ENCODE measurements at regions not wholly inside any gene's neighbourhood (a gene's known extent, or its start where the extent isn't known, plus 50 kb on each side); places are given as distances from the start of the nearest gene placed in this dataset.
"Not testable (repeated sequence)": the region's sequence is repeated elsewhere in the genome, so short reads cannot be mapped to it uniquely, and the experiment has no call there.

DNA sequence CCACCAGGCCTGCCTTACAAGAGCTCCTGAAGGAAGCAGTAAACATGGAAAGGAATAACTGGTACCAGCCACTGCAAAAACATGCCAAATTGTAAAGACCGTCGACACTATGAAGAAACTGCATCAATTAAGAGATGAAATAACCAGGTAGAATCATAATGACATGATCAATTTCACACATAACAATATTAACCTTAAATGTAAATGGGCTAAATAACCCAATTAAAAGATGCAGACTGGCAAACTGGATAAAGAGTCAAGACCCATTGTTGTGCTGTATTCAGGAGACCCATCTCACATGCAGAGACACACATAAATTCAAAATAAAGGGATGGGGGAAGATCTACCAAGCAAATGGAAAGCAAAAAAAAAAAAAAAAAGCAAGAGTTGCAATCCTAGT, 179.0 kb upstream of the ETV3 start:
- DNase-seq = not testable (repeated sequence)

DNA sequence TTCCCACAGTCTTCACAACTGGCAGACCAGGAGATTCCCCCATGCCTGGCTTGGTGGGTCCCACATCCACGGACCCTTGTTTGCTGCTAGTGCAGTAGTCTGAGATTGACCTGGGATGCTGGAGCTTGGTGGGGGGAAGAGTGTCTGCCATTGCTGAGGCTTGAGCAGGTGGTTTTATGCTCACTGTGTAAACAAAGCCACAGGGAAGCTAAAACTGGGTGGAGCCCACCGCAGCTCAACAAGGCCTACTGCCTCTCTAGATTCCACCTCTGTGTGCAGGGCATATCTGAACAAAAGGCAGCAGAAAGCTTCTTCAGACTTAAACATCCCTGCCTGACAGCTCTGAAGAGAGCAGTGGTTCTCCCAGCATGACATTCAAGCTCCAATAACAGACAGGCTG, 177.3 kb upstream of the ETV3 start:
- no peak for DNase-seq

DNA sequence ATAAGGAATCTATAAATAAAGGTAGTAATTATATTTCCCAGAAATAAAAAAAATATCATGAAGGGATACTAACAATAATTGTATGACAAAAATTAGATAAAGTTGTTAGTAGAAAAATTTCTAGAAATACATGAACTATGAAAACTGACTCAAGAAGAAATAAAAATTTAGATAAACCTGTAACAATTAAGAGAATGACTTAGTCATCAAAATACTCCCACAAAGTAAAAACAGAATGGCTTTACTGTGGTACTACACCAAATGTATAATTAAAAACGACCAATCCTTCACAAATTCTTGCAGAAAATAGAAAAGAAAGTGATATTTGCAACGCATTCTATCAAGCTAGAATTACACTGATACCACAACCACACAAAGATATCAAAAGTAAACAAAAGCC, 176.2 kb upstream of the ETV3 start:
- DNase-seq = no peak

DNA sequence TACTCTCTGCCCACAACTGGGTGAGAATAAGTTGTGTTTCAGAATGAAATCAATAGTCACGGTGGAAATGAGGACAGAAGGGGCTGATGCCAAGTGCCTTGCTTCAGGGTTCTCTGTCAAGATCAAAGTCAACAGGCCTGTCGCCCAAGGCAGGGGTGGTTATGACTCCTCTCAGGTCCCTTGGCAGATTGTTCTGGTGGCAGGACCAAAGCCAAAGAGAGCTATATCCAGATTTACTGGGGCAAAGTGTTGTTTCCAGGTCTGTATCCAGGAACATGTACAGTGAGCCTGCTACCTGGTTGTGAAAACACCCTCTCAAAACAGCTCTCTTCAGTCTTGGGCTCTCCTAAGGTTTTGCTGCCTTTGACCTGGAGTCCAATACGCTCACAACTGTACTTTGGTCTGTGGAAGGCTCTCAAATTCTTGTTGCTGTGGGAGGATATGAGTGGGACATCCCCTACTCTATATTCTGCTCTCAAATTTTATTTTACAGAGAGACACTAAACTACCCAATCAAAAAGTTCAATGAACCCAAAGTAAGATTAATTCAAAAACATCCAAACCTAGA, 175.1 kb upstream of the ETV3 start:
- no peak for DNase-seq

DNA sequence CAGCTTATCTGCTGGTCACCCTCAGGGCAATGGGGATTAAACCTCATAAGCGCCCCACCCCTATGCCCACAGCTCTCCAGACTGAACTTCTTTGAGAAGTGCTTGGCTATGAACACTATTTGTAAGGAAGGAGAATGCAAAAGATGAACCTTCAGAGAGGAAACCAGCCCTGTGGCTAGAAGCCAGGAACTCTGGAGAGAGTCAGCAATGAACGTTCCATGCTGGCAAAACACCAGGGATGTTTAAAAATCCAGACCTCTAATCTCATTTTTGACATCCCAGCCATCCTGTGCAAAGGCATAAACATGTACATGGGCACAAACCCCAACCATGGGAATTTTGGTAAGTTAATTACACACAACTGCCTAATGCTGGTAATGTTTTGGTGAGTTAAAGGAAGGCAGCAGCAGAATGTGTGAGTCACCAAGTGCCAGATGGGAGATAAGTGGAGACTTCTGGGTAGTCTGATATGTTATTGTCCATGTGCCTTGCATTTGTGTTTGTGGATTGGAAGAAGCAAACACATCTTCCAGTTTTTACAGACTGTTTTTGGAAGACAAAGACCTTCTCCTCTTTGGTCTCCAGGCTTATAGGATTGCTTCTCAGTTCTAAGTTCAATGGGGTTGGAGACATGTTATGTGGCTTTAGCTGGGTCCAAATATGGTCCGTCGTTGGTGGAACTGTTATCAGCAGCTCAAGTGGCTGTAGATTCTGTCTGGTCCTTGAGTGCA, 174.1 kb upstream of the ETV3 start:
- DNase-seq = no peak

DNA sequence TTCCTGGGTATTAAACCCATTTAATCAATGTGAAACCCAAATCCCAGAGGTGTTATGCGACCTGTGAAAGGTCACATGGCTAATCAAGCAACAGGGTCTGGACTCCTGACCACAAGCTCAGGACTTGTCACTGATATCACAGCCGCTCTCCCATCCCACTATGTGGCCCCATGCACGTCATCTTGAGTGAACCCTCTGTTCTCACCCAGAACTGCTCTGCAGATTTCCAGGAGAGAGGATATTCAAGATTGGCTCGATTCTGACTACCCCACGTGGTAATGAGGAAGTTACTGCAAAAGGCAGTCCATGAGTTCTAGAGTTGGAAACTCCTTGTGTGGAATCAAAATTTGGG, 173.5 kb upstream of the ETV3 start:
- DNase-seq = no peak

DNA sequence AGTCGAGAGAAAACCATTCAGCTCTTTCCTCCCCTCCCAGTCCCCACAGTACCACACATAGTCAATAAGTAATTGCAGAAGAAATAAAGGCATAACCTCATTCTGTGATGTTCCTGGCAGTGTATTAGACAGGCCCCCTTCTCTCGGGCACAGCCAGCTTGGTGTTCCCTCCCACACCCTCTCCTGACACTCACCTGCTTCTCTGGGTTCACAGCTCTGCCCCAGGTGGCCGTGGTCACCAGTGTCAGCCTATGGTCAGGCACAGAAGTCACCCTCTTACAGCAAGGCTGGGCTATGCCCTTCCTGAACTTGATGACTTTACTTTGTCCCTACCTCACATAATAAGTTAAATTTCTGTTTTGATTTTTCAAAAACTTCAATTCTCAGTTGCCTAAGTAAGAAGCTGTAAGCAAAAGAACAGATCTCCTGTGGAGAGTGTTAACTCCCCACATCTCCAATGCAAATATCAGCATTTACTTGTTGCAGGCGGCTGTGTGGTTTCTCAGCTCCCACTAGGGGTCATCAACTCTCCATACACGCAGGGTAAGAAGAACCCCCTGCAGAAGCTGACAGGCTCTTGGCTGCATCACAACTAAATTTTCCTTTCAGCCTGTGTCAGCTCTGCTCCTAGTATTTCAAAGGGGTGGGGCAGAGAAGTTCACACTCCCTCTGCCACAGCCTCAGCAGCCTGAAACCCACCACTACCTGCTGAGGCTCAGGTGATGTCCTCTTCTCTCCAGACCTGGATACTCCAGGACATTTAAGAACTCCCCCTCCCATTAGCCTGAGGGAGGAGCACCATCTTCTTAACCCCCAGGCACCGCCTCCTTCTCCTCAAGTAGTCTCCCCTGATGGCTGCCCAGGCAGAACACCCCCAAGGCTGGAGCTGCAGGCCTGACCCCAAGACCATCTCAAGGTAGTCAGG, 172.9 kb upstream of the ETV3 start:
- peak; percentile 71 for DNase-seq

DNA sequence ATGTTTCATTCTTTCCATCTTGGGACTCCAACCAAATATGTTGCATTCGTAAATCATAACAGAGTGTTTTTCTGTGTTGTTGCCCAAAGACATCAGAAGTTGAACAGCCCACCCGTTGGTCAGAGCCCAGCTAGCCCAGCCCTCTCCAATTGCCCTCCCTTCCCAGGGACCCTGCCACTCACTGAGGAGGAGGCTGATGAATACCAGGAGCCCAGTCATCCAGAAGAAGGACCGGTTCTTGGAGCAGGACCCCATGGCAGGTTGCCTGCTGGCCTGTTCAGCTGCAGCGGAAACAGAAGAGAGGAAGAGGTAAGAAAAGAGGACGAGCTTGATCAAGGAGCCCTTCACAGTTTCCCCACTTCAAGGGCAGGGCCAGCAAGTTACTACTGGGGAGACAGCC, 172.2 kb upstream of the ETV3 start:
- DNase-seq = no peak

DNA sequence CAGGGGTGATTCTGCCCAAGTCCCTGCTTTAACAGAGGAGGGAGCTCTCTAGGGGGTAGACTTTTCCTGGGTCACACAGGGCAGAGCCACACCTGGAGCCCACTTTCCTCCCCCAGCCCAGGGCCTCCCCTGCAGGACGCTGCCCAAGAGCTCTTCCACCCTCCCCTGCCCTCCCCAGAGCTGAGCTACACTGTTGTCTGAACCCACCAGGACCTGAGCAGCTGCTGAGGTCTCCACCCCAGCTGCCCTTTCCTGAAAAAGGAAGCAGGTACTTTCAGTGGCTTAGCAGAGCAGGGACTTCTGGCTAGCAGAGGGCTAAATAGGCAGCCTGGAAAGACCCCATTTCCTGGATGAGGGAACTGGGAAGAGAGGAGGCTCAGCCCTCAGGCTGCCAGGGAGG, 169.3 kb upstream of the ETV3 start:
- DNase-seq = no peak

DNA sequence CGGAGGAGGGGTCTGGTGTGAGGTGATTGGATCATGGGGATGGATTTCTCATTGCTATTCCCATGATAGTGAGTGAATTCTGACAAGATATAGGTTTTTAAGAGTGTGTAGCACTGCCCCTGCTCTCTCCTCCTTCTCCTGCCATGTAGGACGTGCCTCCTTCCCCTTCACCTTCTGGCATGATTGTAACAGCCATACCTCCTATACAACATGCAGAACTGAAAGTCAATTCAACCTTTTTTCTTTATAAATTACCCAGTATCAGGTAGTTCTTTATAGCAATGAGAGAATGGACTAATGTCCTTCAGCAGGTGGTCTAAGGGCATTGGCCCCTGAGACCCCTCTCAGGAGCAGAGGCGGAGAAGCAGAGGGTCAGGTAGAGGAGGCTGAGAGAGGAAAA, 168.7 kb upstream of the ETV3 start:
- no peak for DNase-seq

DNA sequence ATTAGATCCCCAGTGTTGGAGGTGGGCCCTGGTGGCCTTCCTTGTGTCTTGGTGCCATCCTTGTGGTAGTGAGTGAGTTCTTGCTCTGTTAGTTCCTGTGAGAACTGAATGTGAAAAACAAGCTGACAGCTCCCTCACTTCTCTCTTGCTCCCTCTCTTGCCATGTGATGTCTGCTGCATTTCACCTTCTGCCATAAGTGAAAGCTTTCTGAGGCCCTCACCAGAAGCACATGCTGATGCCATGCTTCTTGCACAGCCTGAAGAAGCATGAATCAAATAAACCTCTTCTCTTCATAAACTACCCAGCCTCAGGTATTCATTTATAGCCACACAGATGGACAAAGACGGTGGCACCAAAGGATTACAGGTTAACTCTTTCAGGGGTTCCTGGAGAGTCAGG, 166.1 kb upstream of the ETV3 start:
- no peak for DNase-seq

DNA sequence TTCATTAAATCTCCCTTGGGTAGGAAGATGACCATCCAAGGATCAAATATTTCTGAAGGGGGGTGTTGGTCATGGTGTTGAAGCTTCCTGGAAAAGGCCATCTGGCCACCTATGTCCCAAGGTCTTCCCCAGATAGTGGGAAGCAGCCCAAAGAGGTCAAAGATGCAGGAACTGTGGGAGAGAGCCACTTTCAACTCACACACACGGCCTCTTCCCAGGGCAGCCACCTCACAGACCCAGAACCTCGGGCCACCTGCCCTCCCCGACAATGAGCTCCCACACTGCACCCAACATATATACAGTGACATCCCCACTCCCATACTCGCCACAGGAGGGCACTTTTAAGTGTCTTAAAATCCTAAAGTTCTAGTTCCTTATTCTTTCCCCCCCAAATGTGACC, 164.5 kb upstream of the ETV3 start:
- DNase-seq = no peak

DNA sequence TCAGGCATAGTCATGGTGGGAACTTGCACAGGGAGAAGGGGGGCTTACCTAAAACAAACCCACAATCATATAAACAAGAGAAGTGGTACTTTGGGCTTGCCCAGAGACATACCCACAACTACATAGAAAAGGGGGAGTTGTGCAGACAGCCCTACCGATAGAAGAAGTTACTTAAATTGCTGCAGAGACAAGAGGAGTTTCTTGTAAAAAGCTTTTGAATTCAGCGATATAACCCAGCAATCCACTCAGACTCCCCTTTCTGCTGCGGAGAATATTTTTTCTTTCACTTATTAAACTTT, 164.0 kb upstream of the ETV3 start:
- no peak for DNase-seq

DNA sequence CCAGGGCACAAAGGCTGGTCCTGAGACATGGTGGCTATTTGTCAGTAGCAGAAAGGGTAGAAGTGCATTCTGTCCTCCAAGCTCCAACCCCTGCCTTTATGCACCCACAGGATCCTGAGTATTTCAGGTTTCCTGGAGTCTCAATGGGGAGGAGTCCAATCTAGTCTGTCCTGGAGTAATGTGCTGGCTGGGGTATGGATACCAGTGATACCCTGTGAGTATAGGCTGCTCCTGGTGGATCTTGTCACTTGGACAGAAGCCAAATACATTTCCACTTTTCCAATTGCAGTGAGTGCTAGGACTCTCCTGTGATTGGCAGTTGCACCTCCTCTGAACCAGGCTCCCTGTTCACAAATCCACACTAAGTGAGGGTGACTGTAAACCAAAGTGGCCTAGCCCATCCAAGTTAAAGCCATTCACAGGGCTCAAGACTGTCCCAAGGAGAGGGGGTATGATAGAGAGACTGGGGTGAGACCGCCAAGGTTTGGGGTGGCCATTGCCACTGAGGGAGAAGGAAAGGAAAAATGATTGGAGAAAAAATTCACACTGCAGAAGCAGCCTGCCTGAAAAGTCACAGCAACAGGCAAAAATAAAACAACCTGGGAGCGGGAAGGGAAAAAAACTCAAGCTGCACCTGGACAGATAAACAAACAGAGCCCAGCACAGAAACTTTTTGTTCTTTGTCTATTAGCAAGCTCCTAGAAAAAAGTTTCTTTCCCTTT, 163.4 kb upstream of the ETV3 start:
- DNase-seq = no peak

DNA sequence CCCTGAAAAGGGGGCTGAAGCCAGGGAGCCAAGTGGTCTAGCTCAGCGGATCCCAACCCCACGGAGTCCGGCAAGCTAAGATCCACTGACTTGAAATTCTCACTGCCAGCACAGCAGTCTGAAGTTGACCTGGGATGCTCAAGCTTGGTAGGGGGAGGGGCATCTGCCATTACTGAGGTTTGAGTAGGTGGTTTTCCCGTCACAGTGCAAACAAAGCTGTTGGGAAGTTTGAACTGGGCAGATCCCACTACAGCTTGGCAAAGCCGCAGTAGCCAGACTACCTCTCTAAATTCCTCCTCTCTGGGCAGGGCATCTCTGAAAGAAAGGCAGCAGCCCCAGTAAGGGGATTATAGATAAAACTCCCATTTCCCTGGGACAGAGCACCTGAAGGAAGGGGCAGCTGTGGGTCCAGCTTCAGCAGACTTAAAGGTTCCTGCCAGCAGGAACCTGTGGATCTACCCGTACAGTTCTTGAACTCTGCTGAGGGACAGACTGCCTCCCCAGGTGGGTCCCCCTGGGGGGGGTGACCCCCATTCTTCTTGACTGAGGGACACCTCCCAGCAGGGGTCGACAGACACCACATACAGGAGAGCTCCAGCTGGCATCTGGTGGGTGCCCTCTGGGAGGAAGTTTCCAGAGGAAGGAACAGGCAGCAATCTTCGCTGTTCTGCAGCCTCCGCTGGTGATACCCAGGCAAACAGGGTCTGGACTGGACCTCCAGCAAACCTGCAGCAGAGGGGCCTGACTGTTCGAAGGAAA, 156.4 kb upstream of the ETV3 start:
- not testable (repeated sequence) for DNase-seq

DNA sequence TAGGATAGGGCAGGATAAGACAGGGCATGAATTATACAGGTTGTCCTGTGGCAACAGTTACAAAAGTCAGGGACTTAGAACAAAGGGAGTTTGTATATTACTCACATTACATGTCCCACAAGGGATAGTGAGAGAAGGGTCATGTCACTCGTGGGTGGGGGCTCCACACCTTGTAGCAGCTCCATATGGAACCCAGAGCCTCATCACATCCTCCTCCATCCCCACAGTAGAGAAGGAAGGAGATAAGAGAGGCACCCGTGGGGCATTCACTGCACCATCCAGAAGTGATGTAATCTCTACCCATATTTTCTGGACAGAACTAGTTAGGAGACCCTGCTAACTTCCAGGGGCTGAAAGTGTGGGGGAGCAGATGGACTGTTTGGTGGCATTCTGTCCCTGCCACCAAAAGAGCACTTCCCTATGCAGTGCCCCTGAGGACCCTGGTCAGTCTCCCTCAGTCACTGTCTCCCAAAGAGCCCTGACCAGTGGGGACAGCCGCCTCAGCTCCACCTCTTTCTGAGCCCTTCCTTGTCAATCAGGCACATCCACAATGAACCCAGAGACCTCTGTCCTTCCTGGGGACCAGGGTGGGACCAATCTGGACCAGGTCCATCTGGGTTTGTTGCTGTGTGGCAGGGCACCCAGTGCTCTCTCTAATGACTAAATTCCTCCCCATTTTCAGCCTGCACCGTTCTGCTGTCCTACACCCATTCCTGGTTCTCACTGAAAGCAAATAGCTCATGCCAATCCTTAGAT, 154.8 kb upstream of the ETV3 start:
- DNase-seq = no peak

DNA sequence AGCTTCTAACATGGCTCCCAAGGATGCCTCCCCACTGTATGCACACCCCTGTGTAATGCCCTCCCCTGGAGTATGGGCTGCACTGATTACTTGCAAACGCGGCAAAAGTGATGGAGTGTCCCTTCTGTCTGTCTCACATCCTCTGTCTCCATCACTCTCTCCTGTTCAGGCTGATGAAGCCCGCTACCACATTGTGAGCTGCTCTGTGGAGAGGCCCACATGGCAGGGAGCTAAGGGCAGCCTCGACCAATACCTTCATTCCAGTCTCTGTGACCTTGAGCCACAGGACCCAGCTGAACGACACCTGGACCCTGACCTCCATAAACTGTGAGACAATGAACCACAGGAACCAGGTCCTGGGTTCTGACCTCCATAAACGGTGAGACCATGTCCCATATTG, 154.1 kb upstream of the ETV3 start:
- no peak for DNase-seq

DNA sequence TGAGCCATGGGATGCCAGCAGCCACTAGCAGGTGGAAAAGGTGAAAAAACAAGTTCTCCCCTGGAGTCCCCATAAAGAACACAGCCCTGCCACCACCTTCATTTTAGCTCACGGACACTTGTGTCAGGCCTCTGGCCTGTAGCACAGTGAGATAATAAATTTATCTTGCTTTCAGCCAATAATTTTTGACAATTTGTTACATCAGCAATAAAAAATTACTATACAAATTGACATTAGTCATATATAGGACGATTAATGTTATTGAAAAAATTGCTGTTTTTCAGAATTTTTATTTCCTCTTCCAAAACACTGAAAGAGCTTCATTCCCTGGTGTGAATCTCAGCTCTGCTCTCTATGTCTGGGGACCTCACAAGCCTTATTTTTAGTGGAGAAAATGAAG, 152.9 kb upstream of the ETV3 start:
- DNase-seq = no peak

DNA sequence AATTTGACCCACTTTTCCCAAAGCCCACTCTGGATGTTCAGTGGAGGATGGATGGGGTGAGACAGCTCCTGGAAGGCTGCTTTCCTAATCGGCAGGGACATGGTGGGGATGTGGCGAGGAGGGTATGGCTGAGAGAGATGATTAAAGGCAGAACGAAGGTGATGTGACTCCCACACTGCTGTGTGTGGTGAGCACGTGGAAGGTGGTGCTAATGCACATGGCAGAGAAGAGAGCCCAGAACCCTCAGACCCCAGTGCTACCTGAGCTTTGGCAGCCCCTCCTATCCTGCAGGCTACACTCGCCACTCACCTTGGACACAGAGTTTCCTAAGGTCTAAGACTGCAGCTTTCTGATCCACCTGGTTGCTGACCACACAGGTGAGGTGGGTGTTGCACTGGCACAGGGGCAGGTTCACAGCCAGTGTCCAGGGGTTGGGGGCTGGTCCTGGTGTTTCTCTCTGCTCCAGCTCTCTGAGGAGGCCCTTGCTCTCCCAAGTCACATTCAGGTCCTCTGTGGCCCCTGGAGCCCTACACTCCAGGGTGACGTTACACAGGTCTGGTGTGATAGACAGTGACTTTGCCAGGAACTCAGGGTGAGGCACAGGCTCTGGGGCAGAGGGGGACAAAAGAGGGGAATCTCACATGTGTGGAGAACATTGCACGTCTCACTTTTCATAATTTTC, 151.4 kb upstream of the ETV3 start:
- DNase-seq = no peak

DNA sequence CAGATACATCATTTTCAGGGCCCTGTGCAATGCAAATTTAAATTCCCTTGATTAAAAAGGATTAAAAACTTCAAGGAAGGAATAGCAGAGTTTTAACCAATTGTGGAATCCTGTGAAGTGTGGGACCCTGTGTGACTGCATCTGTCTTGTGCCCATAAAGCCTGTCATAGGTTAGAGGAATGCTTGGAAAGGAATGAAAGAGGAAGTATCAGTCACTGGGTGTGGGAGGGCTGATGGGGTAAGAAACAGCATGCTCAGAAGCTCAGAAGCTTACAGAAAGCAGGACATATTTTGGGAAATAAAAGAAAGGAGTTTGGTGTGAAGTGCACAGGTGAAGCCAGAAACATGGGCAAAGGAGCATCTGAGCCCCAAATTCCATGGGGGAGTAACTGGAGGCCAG, 150.8 kb upstream of the ETV3 start:
- no peak for DNase-seq

DNA sequence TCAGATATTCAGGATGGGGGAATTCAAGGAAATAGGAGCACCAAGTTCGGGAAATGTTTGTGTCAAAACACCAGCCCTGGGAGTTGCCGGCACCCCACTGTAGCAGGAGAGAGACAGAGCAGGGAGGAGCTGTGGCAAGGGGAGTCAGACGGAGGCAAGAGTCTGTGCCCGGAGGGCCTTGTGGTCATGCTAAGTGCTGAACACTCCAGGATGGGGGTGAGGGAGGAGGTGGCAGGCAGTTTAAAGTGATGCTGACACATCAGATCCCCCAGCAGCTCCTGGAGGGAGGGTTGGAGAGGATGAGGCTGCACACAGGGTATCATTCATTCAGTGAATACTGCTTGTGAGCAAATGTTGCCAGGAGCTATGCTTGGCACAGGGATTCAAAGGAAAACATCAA, 150.3 kb upstream of the ETV3 start:
- DNase-seq = no peak

DNA sequence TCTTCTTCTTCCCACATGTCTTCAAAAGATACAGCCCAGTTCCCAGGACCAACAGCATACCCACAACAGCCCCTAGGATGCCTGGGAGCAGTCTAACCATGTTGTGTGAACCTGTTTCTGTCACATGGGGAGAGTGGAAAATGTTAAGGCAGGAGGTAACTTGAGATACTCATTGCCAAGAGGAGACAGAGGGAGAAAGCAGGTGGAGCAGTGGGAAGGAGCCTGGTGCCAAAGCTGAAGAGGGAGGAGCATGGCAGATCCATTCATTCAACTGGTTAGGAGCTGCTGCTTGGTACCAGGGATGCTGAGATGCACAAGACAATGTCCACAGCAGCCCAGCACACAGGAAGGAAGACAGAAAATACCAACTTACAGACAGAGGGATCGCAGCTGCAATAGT, 149.8 kb upstream of the ETV3 start:
- no peak for DNase-seq

Data from NCI-H82 (cell line).